ENCODE measurements at regions not wholly inside any gene's neighbourhood (a gene's known extent, or its start where the extent isn't known, plus 50 kb on each side); places are given as distances from the start of the nearest gene placed in this dataset.

DNA sequence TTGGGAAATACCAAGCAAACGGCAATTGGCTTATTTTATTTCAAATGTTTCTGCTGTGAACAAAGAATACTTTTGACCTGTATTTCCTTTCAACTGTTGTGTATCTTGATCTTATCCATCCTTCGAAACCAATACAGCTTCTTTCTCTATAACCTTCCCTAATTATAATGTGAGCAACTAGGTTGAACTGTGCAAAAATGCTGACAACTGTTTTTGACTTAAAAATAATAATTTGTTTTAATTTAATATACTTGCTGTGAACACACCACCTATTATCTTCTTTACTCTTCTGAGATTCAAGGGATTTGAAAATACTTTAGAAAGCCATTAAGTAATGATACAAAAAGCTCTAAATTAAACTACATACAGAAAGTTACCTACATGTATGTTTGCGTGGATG lies 682.5 kb upstream of the CCDC179 start:
- Histone ChIP-seq H3K4me3 (ENCODE audit: low read length in 2 of 2) (no peak overlapping the region), H3K4me1 (ENCODE audit: control insufficient read depth in 2 of 2, insufficient read depth in 2 of 2, low read length in 2 of 2) (no peaks in the 10 kb centered on the region), H3K9me3 (ENCODE audit: control insufficient read depth in 2 of 2, insufficient read depth in 1 of 2, low read length in 1 of 2) (no peaks in the 10 kb centered on the region), H3K27me3 (ENCODE audit: control insufficient read depth in 2 of 2, insufficient read depth in 1 of 2, low read length in 1 of 2) (no peaks in the 10 kb centered on the region), H3K27ac (ENCODE audit: low read depth in 1 of 2, low read length in 1 of 2) (no peak overlapping the region), H3K36me3 (ENCODE audit: control insufficient read depth in 2 of 2, insufficient read depth in 2 of 2, low read length in 1 of 2) (no peaks in the 10 kb centered on the region)
- WGBS = 91% methylated on average over 3 of the region's 3 CpGs
- DNase-seq (ENCODE audit: low read depth in 6 of 9, low spot score in 9 of 9) = no peak

DNA sequence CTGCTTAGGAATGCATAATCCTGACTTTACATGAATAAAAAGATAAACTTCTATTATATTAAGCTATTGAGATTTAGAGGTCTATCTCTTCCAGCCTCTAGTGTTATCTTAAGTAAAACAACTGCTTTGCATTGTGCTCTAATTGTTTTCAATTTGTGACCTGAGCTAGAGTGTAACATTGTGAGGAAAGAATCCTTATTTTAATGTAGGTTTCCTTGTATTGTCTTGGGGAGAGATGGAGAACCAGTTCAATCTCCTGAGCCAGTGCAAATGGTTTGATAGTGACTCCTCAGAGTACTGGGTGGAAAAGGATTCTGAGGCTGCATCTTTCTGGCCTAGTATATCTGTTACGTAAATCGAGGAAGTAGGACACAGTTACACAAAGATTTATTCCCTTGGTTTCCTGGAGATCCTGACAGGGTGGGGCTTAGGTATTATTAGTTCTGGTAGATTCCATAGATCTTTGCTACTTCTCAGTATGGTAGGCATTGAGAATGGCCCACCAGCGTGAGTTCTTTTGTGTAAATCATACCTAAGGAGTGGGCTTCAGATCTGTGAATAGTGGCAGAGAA lies 683.5 kb upstream of the CCDC179 start:
- H3K4me3 ChIP-seq (ENCODE audit: low read length in 2 of 2) = no peak overlapping the region
- no peaks in the 10 kb centered on the region for H3K27me3 ChIP-seq (ENCODE audit: control insufficient read depth in 2 of 2, insufficient read depth in 1 of 2, low read length in 1 of 2)
- DNase-seq (ENCODE audit: low read depth in 6 of 9, low spot score in 9 of 9) = no peak
- no peaks in the 10 kb centered on the region for H3K4me1 ChIP-seq (ENCODE audit: control insufficient read depth in 2 of 2, insufficient read depth in 2 of 2, low read length in 2 of 2)
- no peaks in the 10 kb centered on the region for H3K9me3 ChIP-seq (ENCODE audit: control insufficient read depth in 2 of 2, insufficient read depth in 1 of 2, low read length in 1 of 2)
- no peaks in the 10 kb centered on the region for H3K36me3 ChIP-seq (ENCODE audit: control insufficient read depth in 2 of 2, insufficient read depth in 2 of 2, low read length in 1 of 2)
- WGBS = 63% methylated on average over 3 of the region's 3 CpGs
- H3K27ac ChIP-seq (ENCODE audit: low read depth in 1 of 2, low read length in 1 of 2) = no peak overlapping the region

DNA sequence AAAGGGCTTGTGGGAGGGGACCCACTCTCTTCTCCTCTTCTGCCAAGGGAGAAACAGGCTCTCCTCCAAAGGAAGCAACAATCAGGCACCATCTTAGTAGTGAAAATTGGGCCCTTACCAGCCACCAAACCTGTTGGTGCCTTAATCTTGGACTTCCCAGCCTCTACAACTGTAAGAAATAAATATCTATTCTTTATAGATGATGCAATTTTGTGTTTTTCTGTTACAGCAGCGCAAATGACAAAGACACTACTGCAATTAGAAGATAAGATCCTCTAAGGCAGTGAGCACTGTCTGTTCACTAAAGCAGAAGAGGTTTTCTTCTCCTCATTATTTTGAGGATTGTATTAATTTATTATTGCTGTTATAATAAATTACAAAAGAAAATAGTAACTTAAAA lies 691.4 kb upstream of the CCDC179 start:
- Histone ChIP-seq H3K36me3 (ENCODE audit: control insufficient read depth in 2 of 2, insufficient read depth in 2 of 2, low read length in 1 of 2) (no peaks in the 10 kb centered on the region), H3K27ac (ENCODE audit: low read depth in 1 of 2, low read length in 1 of 2) (no peak overlapping the region), H3K9me3 (ENCODE audit: control insufficient read depth in 2 of 2, insufficient read depth in 1 of 2, low read length in 1 of 2) (no peaks in the 10 kb centered on the region), H3K27me3 (ENCODE audit: control insufficient read depth in 2 of 2, insufficient read depth in 1 of 2, low read length in 1 of 2) (no peaks in the 10 kb centered on the region), H3K4me1 (ENCODE audit: control insufficient read depth in 2 of 2, insufficient read depth in 2 of 2, low read length in 2 of 2) (no peaks in the 10 kb centered on the region), H3K4me3 (ENCODE audit: low read length in 2 of 2) (no peak overlapping the region)
- WGBS = 94% methylated on average over 1 of the region's 1 CpG
- DNase-seq (ENCODE audit: low read depth in 6 of 9, low spot score in 9 of 9) = no peak

DNA sequence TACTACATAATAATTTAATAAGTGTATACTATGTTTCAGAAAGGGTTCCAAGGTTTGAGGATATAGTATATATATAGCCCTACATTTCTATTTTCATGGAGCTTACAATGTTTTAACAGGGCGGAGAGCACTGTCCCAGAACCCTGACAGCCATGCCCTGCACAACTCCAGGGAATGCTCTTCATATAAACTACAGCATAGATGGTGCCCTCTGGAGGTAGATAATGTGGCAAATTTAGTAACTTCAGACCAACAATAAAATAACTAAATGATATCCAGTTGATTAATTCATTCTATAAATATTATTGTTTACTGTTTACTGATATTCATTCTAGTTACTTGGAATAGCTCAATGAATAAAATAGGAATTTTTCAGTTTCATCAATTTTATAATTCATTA lies 693.7 kb upstream of the CCDC179 start:
- Histone ChIP-seq H3K27me3 (ENCODE audit: control insufficient read depth in 2 of 2, insufficient read depth in 1 of 2, low read length in 1 of 2) (no peaks in the 10 kb centered on the region), H3K4me3 (ENCODE audit: low read length in 2 of 2) (no peak overlapping the region), H3K9me3 (ENCODE audit: control insufficient read depth in 2 of 2, insufficient read depth in 1 of 2, low read length in 1 of 2) (no peaks in the 10 kb centered on the region), H3K27ac (ENCODE audit: low read depth in 1 of 2, low read length in 1 of 2) (no peak overlapping the region), H3K4me1 (ENCODE audit: control insufficient read depth in 2 of 2, insufficient read depth in 2 of 2, low read length in 2 of 2) (no peaks in the 10 kb centered on the region), H3K36me3 (ENCODE audit: control insufficient read depth in 2 of 2, insufficient read depth in 2 of 2, low read length in 1 of 2) (no peaks in the 10 kb centered on the region)
- no peak for DNase-seq (ENCODE audit: low read depth in 6 of 9, low spot score in 9 of 9)
- 98% methylated on average over 1 of the region's 1 CpG for WGBS

DNA sequence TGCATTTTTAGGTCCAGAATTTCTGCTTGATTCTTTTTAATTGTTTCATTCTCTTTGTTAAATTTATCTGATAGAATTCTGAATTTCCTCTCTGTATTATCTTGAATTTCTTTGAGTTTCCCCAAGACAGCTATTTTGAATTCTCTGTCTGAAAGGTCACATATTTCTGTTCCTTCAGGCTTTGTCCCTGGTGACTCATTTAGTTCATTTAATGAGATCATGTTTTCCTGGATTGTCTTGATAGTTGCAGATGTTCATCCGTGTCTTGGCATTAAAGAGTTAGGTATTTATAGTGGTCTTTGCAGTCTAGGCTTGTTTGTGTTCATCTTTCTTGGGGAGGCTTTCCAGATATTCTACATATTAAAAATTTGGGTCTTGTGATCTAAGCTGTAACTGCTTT lies 694.8 kb upstream of the CCDC179 start:
- Histone ChIP-seq H3K4me3 (ENCODE audit: low read length in 2 of 2) (no peak overlapping the region), H3K4me1 (ENCODE audit: control insufficient read depth in 2 of 2, insufficient read depth in 2 of 2, low read length in 2 of 2) (no peaks in the 10 kb centered on the region), H3K27ac (ENCODE audit: low read depth in 1 of 2, low read length in 1 of 2) (no peak overlapping the region), H3K36me3 (ENCODE audit: control insufficient read depth in 2 of 2, insufficient read depth in 2 of 2, low read length in 1 of 2) (no peaks in the 10 kb centered on the region), H3K27me3 (ENCODE audit: control insufficient read depth in 2 of 2, insufficient read depth in 1 of 2, low read length in 1 of 2) (no peaks in the 10 kb centered on the region), H3K9me3 (ENCODE audit: control insufficient read depth in 2 of 2, insufficient read depth in 1 of 2, low read length in 1 of 2) (no peaks in the 10 kb centered on the region)
- no peak for DNase-seq (ENCODE audit: low read depth in 6 of 9, low spot score in 9 of 9)
- 86% methylated on average over 1 of the region's 1 CpG for WGBS

DNA sequence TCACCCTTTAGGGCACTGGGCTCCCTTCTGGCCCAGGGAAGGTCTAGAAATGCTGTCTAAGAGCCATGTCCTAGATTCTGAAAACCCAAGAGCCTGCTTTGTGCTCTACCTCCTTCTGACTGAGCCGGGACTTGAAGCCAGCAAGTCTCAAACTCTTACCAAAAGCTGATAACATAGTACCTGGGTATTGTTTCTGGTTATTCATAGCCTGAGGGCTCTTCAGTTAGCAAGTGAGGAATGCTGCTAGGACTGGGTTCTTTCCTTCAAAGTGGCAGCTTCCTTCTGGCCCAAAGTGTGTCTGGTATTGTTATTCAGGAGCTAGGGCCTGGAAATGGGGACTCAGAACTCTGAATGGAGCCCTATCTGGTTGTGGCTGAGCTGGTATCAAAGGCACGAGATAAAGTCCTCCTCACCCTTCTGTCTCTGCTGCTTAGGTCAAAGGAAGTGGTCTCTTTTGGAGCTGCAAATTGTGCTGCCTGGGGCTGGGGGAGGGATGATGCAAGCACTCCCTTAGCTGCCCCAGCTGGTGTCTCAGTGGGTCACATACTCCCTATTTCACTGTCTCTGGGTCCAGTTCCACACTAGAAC lies 696.0 kb upstream of the CCDC179 start:
- H3K4me3 ChIP-seq (ENCODE audit: low read length in 2 of 2) = no peak overlapping the region
- H3K36me3 ChIP-seq (ENCODE audit: control insufficient read depth in 2 of 2, insufficient read depth in 2 of 2, low read length in 1 of 2) = no peaks in the 10 kb centered on the region
- H3K9me3 ChIP-seq (ENCODE audit: control insufficient read depth in 2 of 2, insufficient read depth in 1 of 2, low read length in 1 of 2) = no peaks in the 10 kb centered on the region
- H3K27ac ChIP-seq (ENCODE audit: low read depth in 1 of 2, low read length in 1 of 2) = no peak overlapping the region
- DNase-seq (ENCODE audit: low read depth in 6 of 9, low spot score in 9 of 9) = no peak
- WGBS = 86% methylated on average over 2 of the region's 2 CpGs
- H3K4me1 ChIP-seq (ENCODE audit: control insufficient read depth in 2 of 2, insufficient read depth in 2 of 2, low read length in 2 of 2) = no peaks in the 10 kb centered on the region
- H3K27me3 ChIP-seq (ENCODE audit: control insufficient read depth in 2 of 2, insufficient read depth in 1 of 2, low read length in 1 of 2) = no peaks in the 10 kb centered on the region

DNA sequence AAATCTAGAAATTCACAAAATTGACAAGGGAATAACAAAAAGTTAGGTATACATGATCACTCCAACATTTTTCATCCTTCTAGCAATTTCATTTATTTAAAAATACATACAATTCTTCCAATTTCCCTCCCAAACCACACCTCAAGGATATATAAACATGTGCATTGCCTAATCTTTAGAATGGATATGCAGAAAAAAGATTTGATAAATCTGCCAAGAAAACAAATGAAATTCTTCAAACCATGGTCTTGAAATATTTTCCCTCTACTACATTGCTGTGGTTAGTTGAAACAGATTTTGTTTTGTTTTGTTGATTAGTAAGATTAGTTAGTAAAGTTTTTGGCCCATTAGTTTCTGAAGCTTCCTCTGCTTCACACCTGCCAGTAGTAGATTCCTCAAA lies 703.3 kb upstream of the CCDC179 start:
- H3K36me3 ChIP-seq (ENCODE audit: control insufficient read depth in 2 of 2, insufficient read depth in 2 of 2, low read length in 1 of 2) = no peaks in the 10 kb centered on the region
- H3K27me3 ChIP-seq (ENCODE audit: control insufficient read depth in 2 of 2, insufficient read depth in 1 of 2, low read length in 1 of 2) = no peaks in the 10 kb centered on the region
- H3K4me1 ChIP-seq (ENCODE audit: control insufficient read depth in 2 of 2, insufficient read depth in 2 of 2, low read length in 2 of 2) = no peaks in the 10 kb centered on the region
- no peaks in the 10 kb centered on the region for H3K9me3 ChIP-seq (ENCODE audit: control insufficient read depth in 2 of 2, insufficient read depth in 1 of 2, low read length in 1 of 2)
- no peak for DNase-seq (ENCODE audit: low read depth in 6 of 9, low spot score in 9 of 9)
- H3K4me3 ChIP-seq (ENCODE audit: low read length in 2 of 2) = no peak overlapping the region
- no peak overlapping the region for H3K27ac ChIP-seq (ENCODE audit: low read depth in 1 of 2, low read length in 1 of 2)

DNA sequence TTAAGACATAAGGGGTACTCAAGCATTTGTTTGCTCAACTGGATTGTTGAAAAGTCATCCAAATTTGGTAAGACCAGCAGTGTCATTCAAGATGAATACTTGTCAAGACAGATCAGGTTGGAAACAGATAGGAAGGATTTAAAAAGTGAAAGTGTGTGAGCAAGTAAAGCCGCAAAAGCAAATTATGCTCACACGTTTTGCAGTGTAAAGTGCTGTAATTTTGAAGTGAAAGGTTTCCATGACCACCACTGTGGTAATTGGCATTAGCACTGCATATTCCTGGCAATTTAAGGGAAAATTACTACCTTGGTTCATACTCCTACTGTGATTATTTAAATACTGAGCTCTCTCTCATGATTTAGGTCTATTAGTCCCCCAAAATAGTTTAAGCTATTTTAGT lies 704.1 kb upstream of the CCDC179 start:
- Histone ChIP-seq H3K36me3 (ENCODE audit: control insufficient read depth in 2 of 2, insufficient read depth in 2 of 2, low read length in 1 of 2) (no peaks in the 10 kb centered on the region), H3K4me3 (ENCODE audit: low read length in 2 of 2) (no peak overlapping the region), H3K27ac (ENCODE audit: low read depth in 1 of 2, low read length in 1 of 2) (no peak overlapping the region), H3K9me3 (ENCODE audit: control insufficient read depth in 2 of 2, insufficient read depth in 1 of 2, low read length in 1 of 2) (no peaks in the 10 kb centered on the region), H3K4me1 (ENCODE audit: control insufficient read depth in 2 of 2, insufficient read depth in 2 of 2, low read length in 2 of 2) (no peaks in the 10 kb centered on the region), H3K27me3 (ENCODE audit: control insufficient read depth in 2 of 2, insufficient read depth in 1 of 2, low read length in 1 of 2) (no peaks in the 10 kb centered on the region)
- no peak for DNase-seq (ENCODE audit: low read depth in 6 of 9, low spot score in 9 of 9)
- 86% methylated on average over 2 of the region's 2 CpGs for WGBS

DNA sequence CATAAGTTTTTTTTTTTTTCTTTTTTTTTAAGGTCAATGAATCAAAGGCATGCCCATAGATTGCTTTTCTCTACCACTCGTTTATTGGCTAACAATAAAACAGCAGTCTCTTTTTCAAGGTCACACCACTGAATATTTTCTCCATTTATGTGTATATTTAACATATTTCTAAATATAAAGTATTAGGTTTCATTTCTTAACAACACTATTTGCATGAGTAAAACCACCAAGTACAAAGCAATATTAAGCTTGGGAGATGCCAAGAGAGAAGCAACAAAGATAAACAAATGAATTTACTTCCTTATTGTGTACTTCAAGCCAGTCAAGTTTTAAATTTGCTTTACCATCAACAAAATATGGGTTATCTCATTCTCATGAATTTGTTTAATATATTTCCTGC lies 708.9 kb upstream of the CCDC179 start:
- DNase-seq (ENCODE audit: low read depth in 6 of 9, low spot score in 9 of 9) = no peak
- Histone ChIP-seq H3K9me3 (ENCODE audit: control insufficient read depth in 2 of 2, insufficient read depth in 1 of 2, low read length in 1 of 2) (no peaks in the 10 kb centered on the region), H3K4me1 (ENCODE audit: control insufficient read depth in 2 of 2, insufficient read depth in 2 of 2, low read length in 2 of 2) (no peaks in the 10 kb centered on the region), H3K36me3 (ENCODE audit: control insufficient read depth in 2 of 2, insufficient read depth in 2 of 2, low read length in 1 of 2) (no peaks in the 10 kb centered on the region), H3K27ac (ENCODE audit: low read depth in 1 of 2, low read length in 1 of 2) (no peak overlapping the region), H3K27me3 (ENCODE audit: control insufficient read depth in 2 of 2, insufficient read depth in 1 of 2, low read length in 1 of 2) (no peaks in the 10 kb centered on the region), H3K4me3 (ENCODE audit: low read length in 2 of 2) (no peak overlapping the region)
- WGBS = 27% methylated on average over 1 of the region's 1 CpG

DNA sequence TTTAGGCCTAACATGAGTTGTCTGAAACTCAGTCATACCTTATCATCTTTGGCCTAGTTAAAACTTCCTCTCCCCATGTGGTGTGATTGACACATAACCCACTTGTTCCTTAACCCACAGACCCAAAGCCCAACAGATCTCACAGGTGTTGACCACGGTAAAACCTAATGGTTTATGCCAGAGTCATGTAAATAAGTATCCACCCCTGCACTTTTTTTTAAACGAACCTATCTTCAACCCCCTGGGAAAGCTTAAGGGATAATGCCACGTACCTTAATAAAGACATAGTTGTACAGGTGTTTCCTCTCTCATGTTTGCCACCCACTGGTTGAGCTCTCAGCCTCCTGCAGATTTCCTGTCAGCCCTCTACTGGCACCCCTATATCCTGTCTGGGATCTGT lies 709.3 kb upstream of the CCDC179 start:
- H3K36me3 ChIP-seq (ENCODE audit: control insufficient read depth in 2 of 2, insufficient read depth in 2 of 2, low read length in 1 of 2) = no peaks in the 10 kb centered on the region
- H3K27ac ChIP-seq (ENCODE audit: low read depth in 1 of 2, low read length in 1 of 2) = no peak overlapping the region
- 9% methylated on average over 3 of the region's 3 CpGs for WGBS
- DNase-seq (ENCODE audit: low read depth in 6 of 9, low spot score in 9 of 9) = peak in 2 of 9 donors; percentile 2 to 24
- H3K4me1 ChIP-seq (ENCODE audit: control insufficient read depth in 2 of 2, insufficient read depth in 2 of 2, low read length in 2 of 2) = no peaks in the 10 kb centered on the region
- no peak overlapping the region for H3K4me3 ChIP-seq (ENCODE audit: low read length in 2 of 2)
- no peaks in the 10 kb centered on the region for H3K9me3 ChIP-seq (ENCODE audit: control insufficient read depth in 2 of 2, insufficient read depth in 1 of 2, low read length in 1 of 2)
- no peaks in the 10 kb centered on the region for H3K27me3 ChIP-seq (ENCODE audit: control insufficient read depth in 2 of 2, insufficient read depth in 1 of 2, low read length in 1 of 2)

Measured in thymus (tissue), 11 donors.